GM19238 (cell line): ENCODE measurements at regions not wholly inside any gene's neighbourhood (a gene's known extent, or its start where the extent isn't known, plus 50 kb on each side); places are given as distances from the start of the nearest gene placed in this dataset.
A peak's percentile ranks its signal among the peaks of the same experiment; 100 is the strongest.
"Not testable (repeated sequence)": the region's sequence is repeated elsewhere in the genome, so short reads cannot be mapped to it uniquely, and the experiment has no call there.

Experiments
- DNase-seq: peaks from one replicate; pipeline ENCODE4 v3.0.0; 2011; ENCODE audit warnings: low spot score; ENCODE audit not compliant: insufficient read length

GRCh38 chr18:67139899-67140298 is 376.6 kb downstream of the DSEL start:
- no peak for DNase-seq

GRCh38 chr18:67135981-67136380 is 380.5 kb downstream of the DSEL start:
- no peak for DNase-seq

DNA sequence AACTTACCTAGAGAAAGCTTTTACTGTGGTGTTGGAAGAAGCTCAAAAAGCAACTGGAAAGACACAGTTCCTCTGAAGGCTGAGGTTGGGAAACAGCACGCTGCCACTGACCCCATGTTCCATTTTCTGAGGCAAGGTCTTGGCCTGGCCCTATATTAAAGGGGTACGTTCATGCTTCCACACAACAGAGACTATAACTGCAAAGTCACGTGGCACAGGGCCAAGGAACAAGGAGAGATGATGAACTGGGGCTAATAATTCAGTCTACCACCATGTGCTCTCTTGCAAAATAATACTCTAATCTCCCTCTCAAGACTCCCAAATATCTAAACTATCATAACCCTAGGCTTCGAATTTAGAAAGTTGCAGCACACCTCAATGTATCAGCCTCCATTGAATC is 381.6 kb downstream of the DSEL start:
- no peak for DNase-seq

- no peak for DNase-seq
Measured at GRCh38 chr18:67133669-67134068, 382.9 kb downstream of the DSEL start.

DNA sequence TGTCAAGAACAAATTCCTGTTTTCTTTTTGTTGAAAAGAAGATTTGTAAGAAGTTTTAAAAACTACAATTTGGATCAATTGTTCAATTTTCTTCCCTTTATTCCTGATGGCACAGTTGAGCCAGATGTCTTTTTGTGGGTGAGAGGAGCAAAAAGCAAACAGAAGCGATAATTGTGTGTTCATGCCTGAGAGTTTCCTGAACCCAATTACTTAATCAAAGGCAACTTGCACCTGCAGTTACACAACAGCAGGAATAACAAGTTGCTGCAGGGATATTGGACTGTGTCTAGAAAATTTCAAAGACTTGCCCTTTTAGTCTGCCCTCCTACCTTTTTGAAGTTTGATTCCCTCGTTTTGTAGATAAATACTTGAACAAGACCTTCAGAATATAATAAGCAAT is 383.6 kb downstream of the DSEL start:
- DNase-seq: no peak

- DNase-seq: no peak
Measured at GRCh38 chr18:67131498-67131897, 385.0 kb downstream of the DSEL start.

GRCh38 chr18:67126751-67127150 is 389.8 kb downstream of the DSEL start:
- DNase-seq: not testable (repeated sequence)

DNA sequence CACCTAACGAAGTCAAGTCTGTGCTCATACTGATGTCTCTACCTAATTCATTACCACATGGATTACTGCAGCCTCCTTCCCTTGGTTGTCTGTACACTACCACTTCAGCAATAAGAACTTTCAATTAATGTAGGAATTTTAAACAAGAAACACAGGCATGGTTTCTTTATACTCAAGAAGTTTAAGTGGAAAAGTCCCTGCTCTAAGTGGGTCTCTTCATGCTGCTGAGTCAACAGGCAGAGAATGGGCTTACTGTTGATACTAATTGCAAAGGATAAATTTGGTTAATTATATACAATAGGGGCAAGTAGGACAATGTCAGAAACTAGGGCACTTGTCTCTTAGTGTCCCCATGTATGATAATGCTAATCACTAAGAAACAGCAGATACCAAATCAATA is 392.6 kb downstream of the DSEL start:
- DNase-seq: no peak

DNA sequence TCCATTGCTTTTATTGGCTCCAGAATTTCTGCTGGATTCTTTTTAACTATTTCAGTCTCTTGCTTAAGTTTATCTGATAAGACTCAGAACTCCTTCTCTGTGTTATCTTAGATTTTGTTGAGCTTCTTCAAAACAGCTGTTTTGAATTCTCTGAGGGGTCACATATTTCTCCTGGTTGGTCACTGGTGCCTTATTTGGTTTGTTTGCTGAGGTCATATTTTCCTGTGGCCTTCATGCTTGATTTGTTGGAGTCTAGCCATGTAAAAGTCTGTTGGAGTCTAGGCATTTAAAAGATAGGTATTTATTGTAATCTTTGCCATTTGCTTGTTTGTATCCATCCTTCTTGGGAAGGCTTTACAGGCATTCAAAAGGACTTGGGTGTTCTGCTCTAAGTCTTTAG is 398.7 kb downstream of the DSEL start:
- no peak for DNase-seq

- no peak for DNase-seq
Measured at GRCh38 chr18:67109535-67109934, 407.0 kb downstream of the DSEL start.

- DNase-seq: no peak
Measured at GRCh38 chr18:67108894-67109293, 407.6 kb downstream of the DSEL start.

DNA sequence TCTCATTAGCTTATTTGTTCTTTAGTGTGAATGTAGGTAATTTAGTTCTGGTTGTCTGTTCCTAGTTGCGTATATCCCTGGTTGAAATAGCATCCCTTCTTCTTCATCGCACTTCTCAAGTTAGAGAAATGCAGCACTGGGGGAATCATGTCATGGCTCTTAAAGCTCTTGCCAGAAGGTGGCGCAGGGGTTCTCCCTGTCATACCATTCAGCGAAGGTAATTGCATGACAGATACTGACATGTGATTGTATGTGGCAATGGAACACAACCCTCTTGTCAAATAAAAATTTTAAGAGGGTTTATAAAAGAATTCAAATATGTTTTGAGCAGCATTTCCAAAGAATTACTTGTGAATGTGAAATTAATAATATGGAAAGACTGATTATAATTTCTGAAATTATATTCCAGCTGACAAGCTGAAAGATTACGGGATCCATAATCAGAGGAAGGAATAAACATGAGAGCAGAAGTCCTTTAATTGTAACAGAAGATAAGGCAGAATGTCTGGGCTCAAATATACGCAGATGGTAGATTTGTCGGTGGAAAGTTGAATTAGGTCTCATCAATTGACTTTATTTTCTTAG is 411.7 kb downstream of the DSEL start:
- peak; percentile 1 for DNase-seq

DNA sequence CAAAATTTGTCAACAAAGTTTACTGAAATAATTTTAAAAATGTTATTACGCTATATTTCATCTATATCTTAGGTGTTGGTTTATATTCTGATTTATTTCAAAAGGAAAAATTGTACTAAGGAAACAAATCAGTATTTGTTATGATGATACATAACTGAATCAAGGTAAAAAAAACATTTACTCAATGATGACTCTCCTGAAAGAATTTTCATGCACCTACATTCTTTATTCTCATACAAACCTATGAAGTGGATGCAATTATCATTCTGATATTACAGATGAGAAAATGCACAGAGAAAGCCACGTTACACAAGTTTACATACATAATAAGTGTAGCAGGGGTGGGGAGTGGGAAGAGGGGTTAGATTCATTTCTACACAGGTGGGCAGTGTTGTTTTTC is 422.4 kb downstream of the DSEL start:
- no peak for DNase-seq

GRCh38 chr18:67092141-67092540 is 424.4 kb downstream of the DSEL start:
- no peak for DNase-seq

DNA sequence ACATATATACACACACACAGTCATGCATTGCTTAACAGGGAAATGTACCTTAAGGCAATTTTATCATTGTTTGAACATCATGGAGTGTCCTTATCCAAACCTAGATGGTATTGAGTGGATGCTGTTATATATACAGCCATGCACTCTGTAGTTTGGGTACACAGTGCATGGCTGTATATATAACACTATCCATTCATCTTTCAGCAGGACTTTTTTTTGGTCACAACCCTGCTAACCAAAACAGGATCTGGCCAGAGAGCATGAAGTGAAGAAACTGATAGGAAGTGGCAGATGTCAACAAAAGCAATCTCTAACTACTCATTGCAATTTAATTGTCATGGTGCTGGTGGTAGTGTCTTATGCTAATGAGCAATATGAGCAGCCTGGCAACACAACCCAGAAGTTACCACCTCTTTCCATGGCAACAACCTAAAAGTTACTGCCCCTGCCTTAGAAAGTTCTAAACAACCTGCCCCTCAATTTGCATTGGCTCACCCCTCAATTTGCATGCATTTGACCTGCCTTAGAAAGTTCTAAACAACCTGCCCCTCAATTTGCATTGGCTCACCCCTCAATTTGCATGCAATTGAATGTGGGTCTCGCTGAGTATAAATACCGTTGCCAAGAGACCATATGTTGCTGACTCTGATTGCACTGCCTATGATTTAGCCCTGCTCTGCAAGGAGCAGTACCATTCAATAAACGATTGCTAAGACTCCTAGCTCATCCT is 434.9 kb downstream of the DSEL start:
- no peak for DNase-seq

GRCh38 chr18:67080601-67081000 is 435.9 kb downstream of the DSEL start:
- no peak for DNase-seq

GRCh38 chr18:67074309-67074708 is 442.2 kb downstream of the DSEL start:
- DNase-seq: no peak

- DNase-seq: no peak
Measured at GRCh38 chr18:67072791-67073190, 443.7 kb downstream of the DSEL start.

DNA sequence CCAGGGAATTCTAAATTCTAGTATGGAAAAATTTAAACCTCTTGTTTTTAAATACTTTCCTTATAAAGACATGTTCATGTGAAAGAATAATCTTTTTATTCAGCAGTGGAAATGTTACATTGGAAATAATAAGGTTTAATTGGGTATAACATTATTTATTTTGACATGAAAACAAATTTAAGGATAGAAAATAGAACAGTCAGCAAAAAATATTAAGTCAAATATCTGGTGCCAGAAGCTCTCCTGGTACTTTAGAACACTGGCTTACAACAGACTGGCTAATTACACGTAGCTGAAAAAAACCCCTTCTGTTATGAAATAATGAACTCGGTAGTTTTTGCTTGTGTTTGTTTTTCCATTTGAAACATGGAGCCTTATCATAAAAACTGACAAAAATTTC is 447.9 kb downstream of the DSEL start:
- no peak for DNase-seq

DNA sequence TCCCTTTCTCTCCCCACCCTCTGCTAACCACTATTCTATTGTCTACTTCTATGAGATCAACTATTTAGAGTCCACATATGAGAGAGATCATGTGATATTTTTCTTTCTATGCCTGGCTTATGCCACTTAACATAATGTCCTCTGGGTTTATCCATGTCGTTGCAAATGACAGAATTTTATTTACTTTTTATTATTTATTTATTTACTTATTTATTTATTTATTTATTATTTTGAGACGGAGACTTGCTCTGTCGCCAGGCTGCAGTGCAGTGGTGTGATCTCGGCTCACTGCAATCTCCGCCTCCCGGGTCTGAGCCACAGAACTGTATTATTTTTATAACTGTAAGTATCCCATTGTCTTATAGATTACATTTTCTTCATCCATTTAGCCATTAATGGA is 443.4 kb upstream of the CDH19 start:
- DNase-seq: no peak

- no peak for DNase-seq
Measured at GRCh38 chr18:67043276-67043675, 439.4 kb upstream of the CDH19 start.

GRCh38 chr18:67041334-67041733 is 437.4 kb upstream of the CDH19 start:
- DNase-seq: no peak

DNA sequence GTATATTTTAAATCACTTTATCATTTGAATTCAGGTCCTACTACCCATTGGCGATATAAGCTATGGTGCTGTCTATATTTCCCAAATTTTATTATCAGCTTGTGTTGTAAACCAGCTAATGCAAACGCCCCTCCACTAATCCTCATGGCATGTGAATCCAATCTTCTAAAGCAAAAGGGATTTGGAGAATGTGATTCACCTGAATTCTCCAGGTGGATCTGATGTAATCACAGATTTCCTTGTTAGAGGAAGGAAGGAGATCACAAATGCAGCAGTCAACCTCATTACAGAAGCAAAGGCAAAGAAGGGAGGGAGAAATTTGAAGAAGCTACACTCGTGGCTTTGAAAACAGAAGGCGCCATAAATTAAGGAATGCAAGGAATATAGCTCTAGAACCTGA is 431.1 kb upstream of the CDH19 start:
- no peak for DNase-seq
